Lung (tissue), 11 donors: ENCODE measurements at regions not wholly inside any gene's neighbourhood (a gene's known extent, or its start where the extent isn't known, plus 50 kb on each side); places are given as distances from the start of the nearest gene placed in this dataset.
A peak's percentile ranks its signal among the peaks of the same experiment; 100 is the strongest.

Experiments
- ATAC-seq: fragments of 200-7000 bp; cut with Tn5 transposase; one replicate; pipeline ENCODE4 v1.9.1; 2020; ENCODE audit warnings: moderate number of reproducible peaks; ENCODE audit not compliant: insufficient read depth, low FRiP score
- DNase-seq, 3 donors: peaks; one replicate each; pipeline ENCODE4 v3.0.0-alpha.2; 2013 to 2017
- H3K27ac ChIP-seq, 2 donors: one replicate each; pipeline ENCODE4 v1.5.1; 2013; ENCODE audit warnings: mild to moderate bottlenecking in 2 of 2, moderate library complexity in 2 of 2, control low read depth in 1 of 2, inconsistent platforms in 1 of 2, low read depth in 1 of 2, low read length in 1 of 2
- H3K27me3 ChIP-seq, 3 donors: one replicate each; pipeline ENCODE4 v1.5.1; 2013; ENCODE audit warnings: low read length in 2 of 3; ENCODE audit not compliant: control insufficient read depth in 3 of 3, insufficient read depth in 3 of 3
- H3K36me3 ChIP-seq, 4 donors: one replicate each; pipeline ENCODE4 v1.5.1; 2013; ENCODE audit warnings: low read length in 4 of 4, mild to moderate bottlenecking in 1 of 4, moderate library complexity in 1 of 4; ENCODE audit not compliant: control insufficient read depth in 4 of 4, insufficient read depth in 4 of 4
- H3K4me1 ChIP-seq, 5 donors: one replicate each; pipeline ENCODE4 v1.5.1; 2013; ENCODE audit warnings: low read length in 5 of 5, mild to moderate bottlenecking in 2 of 5, moderate library complexity in 1 of 5; ENCODE audit not compliant: control insufficient read depth in 5 of 5, insufficient read depth in 5 of 5
- H3K4me3 ChIP-seq: one replicate; pipeline ENCODE4 v1.5.1; 2013; ENCODE audit warnings: mild to moderate bottlenecking, control low read depth, moderate library complexity
- H3K9ac ChIP-seq, 2 donors: one replicate each; pipeline ENCODE4 v1.5.1; 2013; ENCODE audit warnings: low read length in 2 of 2, control low read depth in 1 of 2; ENCODE audit not compliant: insufficient read depth in 1 of 2
- H3K9me3 ChIP-seq, 4 donors: one replicate each; pipeline ENCODE4 v1.5.1; 2013; ENCODE audit warnings: low read length in 3 of 4, mild to moderate bottlenecking in 1 of 4, moderate library complexity in 1 of 4; ENCODE audit not compliant: control insufficient read depth in 4 of 4, insufficient read depth in 3 of 4
- CTCF ChIP-seq: IDR thresholded peaks from 2 replicates; pipeline ENCODE4 v1.5.1; 2012; ENCODE audit warnings: mild to moderate bottlenecking; ENCODE audit errors: control extremely low read depth, extremely low read depth
- WGBS, 2 donors: extraction: QIAGEN DNeasy Blood & Tissue Kit; methylation state at CpG; one replicate each; pipeline ENCODE4 v1.1.7; 2013; 5-methylcytosine and 5-hydroxymethylcytosine counted together
- donor health status: control.
- donor health status: control.
- donor health status: Bipolar disorder and iron deficiency.
- donor health status: healthy.
- donor health status: DM: yes; HTN: yes; CAD: no.

DNA sequence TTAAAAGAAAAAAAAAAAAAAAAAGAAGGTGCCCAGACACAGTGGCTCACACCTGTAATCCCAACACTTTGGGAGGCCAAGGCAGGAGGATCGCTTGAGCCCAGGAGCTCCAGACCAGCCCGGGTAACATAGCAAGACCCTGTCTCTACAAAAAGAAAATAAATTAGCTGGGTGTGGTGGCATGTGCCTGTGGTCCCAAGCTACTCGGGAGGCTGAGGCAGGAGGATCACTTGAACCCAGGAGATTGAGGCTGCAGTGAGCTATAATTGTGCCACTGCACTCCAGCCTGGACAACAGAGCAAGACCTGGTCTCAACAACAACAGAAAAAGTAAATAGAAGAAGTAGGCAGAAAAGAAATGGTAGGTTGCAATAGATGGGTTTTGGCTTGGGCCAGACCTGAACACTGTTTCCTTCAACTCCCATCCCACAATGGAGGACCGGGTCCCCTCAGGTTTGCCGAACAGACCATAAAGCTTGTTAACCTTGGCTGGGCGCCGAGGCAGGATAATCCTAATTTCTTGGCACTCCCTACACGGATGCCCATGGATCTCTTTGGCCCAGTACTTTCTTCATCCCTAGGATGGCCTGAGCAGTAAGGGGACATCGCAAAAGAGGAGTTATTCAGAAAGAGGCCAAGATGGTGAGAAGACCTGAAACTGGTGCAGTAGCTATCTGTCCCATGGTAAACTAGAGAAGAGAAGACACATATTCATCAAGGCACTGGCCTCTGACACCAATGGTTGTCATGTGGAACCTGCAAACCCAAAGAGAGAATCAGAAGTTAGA is 165.5 kb upstream of the CCND2 start:
- ATAC-seq, result no peak
- Histone ChIP-seq H3K4me3 (no peak overlapping the region), H3K27me3 (no peaks in the 10 kb centered on the region), H3K9ac (no peak overlapping the region), H3K9me3 (no peaks in the 10 kb centered on the region), H3K4me1 (peaks cover 0 to 8% (median 0%) of the 10 kb centered on the region in 5 donors), H3K36me3 (no peaks in the 10 kb centered on the region), H3K27ac (no peak overlapping the region)
- 95 to 96% methylated on average over 9 of the region's 9 CpGs for WGBS, 2 donors
- DNase-seq, result no peak
- no peak for TF ChIP-seq CTCF

- Histone ChIP-seq H3K27me3 (no peaks in the 10 kb centered on the region), H3K4me1 (peaks cover 0 to 8% (median 0%) of the 10 kb centered on the region in 5 donors), H3K9me3 (no peaks in the 10 kb centered on the region), H3K27ac (no peak overlapping the region), H3K36me3 (no peaks in the 10 kb centered on the region), H3K4me3 (no peak overlapping the region), H3K9ac (no peak overlapping the region)
- ATAC-seq (peak; percentile 87), DNase-seq (peak; percentile 45 to 76 (median 75))
- WGBS, 2 donors, result 9 to 16% methylated on average over 6 of the region's 6 CpGs
- TF ChIP-seq CTCF, result peak; percentile 63
Observed at GRCh38 chr12:4107436-4107878, 166.1 kb upstream of the CCND2 start.

- ATAC-seq (no peak), DNase-seq (no peak)
- Histone ChIP-seq H3K27ac (no peak overlapping the region), H3K27me3 (no peaks in the 10 kb centered on the region), H3K9ac (no peak overlapping the region), H3K4me3 (no peak overlapping the region), H3K4me1 (peaks cover 0 to 7% (median 0%) of the 10 kb centered on the region in 5 donors), H3K36me3 (no peaks in the 10 kb centered on the region), H3K9me3 (no peaks in the 10 kb centered on the region)
- WGBS, 2 donors, result 72 to 74% methylated on average over 8 of the region's 8 CpGs
- no peak for TF ChIP-seq CTCF
Observed at GRCh38 chr12:4106621-4107020, 166.9 kb upstream of the CCND2 start.
